NOMO-1 (cell line): ENCODE measurements at regions not wholly inside any gene's neighbourhood (a gene's known extent, or its start where the extent isn't known, plus 50 kb on each side); places are given as distances from the start of the nearest gene placed in this dataset.

Experiments used
- DNase-seq, 2 experiments: peaks; one replicate each; lab custom pipeline; 2025; ENCODE audit not compliant: unreplicated experiment in 2 of 2; lab: John Stamatoyannopoulos, UW

- no peak for DNase-seq
Measured at GRCh38 chr6:10307028-10307427, 107.8 kb downstream of the TFAP2A start.

- DNase-seq, result no peak
Measured at GRCh38 chr6:10305790-10306415, 109.0 kb downstream of the TFAP2A start.

- DNase-seq, result no peak
Measured at GRCh38 chr6:10303608-10304506, 111.0 kb downstream of the TFAP2A start.

GRCh38 chr6:10302566-10303235, 112.2 kb downstream of the TFAP2A start:
- no peak for DNase-seq

- no peak for DNase-seq
Measured at GRCh38 chr6:10300071-10300470, 114.8 kb downstream of the TFAP2A start.

GRCh38 chr6:10297832-10298231, 117.0 kb downstream of the TFAP2A start:
- DNase-seq, result peak; percentile 73 to 88

- DNase-seq, result no peak
Measured at GRCh38 chr6:10278746-10279145, 136.1 kb downstream of the TFAP2A start.

- DNase-seq, result no peak
Measured at GRCh38 chr6:10276660-10277287, 138.1 kb downstream of the TFAP2A start.

- DNase-seq, result no peak
Measured at GRCh38 chr6:10276106-10276505, 138.8 kb downstream of the TFAP2A start.

- no peak for DNase-seq
Measured at GRCh38 chr6:10272591-10272990, 142.3 kb downstream of the TFAP2A start.

GRCh38 chr6:10271982-10272381, 142.9 kb downstream of the TFAP2A start:
- no peak for DNase-seq

- DNase-seq, result no peak
Measured at GRCh38 chr6:10269814-10270472, 144.9 kb downstream of the TFAP2A start.

- DNase-seq, result no peak
Measured at GRCh38 chr6:10268611-10269310, 146.1 kb downstream of the TFAP2A start.

GRCh38 chr6:10268111-10268510, 146.8 kb downstream of the TFAP2A start:
- no peak for DNase-seq

- no peak for DNase-seq
Measured at GRCh38 chr6:10266462-10266861, 148.4 kb downstream of the TFAP2A start.

GRCh38 chr6:10266061-10266460, 148.8 kb downstream of the TFAP2A start:
- DNase-seq, result no peak

GRCh38 chr6:10262505-10262904, 152.4 kb downstream of the TFAP2A start:
- DNase-seq, result no peak

- no peak for DNase-seq
Measured at GRCh38 chr6:10259671-10260070, 155.2 kb downstream of the TFAP2A start.

GRCh38 chr6:10258341-10258740, 156.5 kb downstream of the TFAP2A start:
- DNase-seq, result no peak

GRCh38 chr6:10256113-10256690, 158.7 kb downstream of the TFAP2A start:
- DNase-seq, result no peak
